Kidney capillary endothelial cell (primary cell): ENCODE measurements at regions not wholly inside any gene's neighbourhood (a gene's known extent, or its start where the extent isn't known, plus 50 kb on each side); places are given as distances from the start of the nearest gene placed in this dataset.
A peak's percentile ranks its signal among the peaks of the same experiment; 100 is the strongest.
"Not testable (repeated sequence)": the region's sequence is repeated elsewhere in the genome, so short reads cannot be mapped to it uniquely, and the experiment has no call there.

ENCODE experiments used
- DNase-seq: peaks from one replicate; pipeline ENCODE4 v3.0.0-alpha.2; 2018; ENCODE audit warnings: low spot score

DNA sequence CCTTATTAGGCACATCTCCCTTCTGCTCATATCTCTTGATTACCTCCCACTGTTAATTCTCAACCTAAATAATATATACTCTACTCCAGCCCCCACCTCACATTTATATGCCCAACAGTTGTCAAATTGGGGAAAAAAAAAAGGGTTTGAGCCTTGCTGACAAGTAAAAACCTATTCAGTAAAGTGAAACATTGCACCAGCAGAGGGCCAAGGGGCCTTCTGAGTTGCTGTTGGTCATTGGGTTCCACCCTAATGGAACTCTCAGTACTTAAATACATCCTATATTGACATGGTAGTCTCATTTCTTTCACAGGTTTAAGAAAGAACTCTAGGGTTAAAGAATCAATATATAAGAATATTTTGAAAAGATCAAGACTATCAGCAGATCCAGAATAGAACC, 362.2 kb downstream of the SMARCA1 start:
- DNase-seq, result no peak

GRCh38 chrX:129158505-129158904, 364.8 kb downstream of the SMARCA1 start:
- no peak for DNase-seq

- DNase-seq, result no peak
Measured at GRCh38 chrX:129145840-129146272, 377.4 kb downstream of the SMARCA1 start.

DNA sequence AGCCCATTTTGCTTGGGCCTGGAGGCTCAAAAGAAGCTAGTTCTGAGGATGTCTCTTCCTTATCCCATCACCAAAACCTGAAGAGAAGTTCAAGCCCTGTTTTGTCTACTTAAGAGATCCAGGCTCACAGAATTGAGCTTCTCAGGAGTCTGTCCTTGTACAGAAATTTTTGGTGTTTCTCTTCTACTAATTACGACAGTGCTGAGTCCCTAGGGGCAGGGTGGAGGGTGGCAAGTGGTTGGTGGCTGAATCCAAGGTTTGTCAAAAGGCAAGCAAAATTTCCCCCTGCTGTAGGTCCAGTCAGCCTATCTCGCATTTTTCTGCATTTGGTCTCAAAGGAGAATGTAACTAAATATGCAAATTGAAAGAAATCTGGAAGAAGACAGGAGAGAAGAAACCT, 377.9 kb downstream of the SMARCA1 start:
- no peak for DNase-seq

DNA sequence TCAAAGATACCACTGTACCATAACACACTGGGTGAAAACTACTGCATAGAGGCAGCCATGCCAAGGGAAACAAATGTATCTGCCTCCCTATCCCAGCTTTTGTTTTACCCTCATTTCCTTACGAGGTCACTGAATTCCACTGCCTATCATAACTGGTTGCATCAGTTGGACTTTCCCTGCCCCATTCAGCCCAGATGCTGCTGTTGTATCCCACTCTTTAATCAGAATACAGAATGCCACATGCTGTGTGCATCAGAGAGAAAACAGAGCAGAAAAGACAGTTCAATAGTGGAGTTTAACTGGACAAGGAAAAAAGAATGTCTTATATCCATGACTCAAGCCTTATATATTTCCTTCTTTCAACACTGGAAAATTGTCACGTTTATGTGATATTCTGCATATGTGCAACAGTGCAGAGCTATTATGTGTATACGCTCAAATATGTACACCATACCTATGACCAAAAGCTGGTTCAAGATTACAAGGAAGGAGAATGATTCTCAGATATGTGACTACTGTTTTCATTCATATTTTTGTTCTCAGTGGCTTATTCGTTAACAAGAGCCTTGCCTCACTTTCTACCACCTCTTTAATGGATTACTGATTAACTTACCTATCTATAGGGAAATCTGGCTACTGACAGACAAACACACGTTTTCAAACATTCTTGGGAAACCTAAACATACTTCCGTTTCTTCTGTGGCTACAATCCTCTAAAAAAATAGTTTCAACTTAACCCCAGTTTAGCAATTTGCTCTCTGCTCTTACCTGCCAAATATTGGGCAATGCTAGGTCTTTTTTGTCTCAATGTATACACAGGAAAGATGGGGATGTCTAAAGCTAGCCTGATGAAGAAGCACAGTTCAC, 378.9 kb downstream of the SMARCA1 start:
- no peak for DNase-seq

DNA sequence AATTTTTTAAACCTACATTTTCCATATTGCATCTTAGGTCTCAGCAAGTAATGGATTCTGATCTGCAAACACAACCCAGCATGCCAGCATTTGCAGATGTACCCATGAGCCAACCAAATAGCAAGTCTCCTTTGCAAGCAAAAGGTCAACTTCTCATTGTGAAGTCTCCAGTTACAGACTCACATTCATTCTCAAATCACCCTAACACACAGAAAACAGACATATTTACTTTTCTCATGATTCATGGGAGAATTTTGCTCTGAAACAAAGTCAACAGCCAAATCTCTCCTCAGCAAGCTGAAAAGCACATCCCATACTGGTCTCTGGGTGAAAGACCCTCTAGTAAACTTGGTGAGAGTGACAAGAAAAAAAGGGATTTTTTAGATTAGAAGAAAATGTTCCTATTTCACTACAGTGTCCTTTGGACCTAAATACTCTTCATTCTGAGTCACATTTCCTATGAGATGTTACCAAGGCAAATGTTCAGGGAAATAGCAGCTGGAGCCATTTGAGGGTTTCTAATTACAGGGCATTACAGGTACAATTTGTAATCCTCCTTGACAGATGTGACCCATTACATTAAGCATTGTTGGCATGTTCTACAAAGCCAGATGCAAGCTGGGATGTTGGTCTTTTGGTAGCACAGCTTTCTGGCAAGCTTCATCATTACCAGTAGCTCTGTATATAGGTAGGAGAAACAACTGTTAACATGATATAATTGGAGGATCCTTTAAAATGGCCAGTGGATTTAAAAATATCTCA, 383.3 kb downstream of the SMARCA1 start:
- peak; percentile 1 for DNase-seq

- no peak for DNase-seq
Measured at GRCh38 chrX:129125122-129125914, 398.0 kb downstream of the SMARCA1 start.

DNA sequence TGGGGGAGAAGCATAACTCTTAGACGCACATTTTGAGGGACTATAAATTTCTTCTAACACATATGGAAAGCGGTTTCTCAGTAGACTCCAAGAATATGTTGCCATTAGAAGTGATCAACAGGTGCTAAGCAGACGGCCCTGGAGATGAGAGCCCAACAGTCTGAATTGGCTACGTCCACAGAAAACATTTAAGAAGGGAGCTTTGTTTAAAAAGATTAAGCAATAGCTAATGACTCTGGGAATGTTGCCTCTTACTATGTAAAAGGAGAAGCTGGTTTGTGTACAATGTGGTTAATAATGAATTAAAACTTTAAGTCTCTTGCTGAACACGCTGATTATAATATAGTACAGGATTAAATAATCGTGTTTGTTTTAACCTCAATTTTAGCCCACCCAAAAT, 399.5 kb downstream of the SMARCA1 start:
- DNase-seq, result no peak

- no peak for DNase-seq
Measured at GRCh38 chrX:129116676-129117470, 406.4 kb downstream of the SMARCA1 start.

DNA sequence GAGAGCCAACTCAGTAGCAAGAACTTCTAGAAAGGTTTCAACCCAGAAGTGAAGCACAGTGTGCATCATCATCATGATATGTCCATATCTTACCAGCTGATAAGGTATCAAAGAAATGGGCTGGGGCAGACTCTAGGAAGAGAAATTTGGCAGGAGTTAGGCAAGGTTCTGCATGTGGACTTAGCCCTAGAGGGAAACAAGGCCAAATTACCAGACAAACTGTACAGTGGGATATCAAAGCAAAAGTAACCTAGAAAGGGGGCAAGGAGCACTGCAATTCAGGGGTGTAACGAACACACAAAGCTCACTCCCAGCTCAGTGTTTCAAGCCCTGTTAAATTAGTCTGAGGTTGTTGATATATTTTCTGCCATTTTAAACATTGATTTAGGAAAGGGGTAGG, 407.4 kb downstream of the SMARCA1 start:
- no peak for DNase-seq

GRCh38 chrX:129115104-129115503, 408.2 kb downstream of the SMARCA1 start:
- peak; percentile 42 for DNase-seq

DNA sequence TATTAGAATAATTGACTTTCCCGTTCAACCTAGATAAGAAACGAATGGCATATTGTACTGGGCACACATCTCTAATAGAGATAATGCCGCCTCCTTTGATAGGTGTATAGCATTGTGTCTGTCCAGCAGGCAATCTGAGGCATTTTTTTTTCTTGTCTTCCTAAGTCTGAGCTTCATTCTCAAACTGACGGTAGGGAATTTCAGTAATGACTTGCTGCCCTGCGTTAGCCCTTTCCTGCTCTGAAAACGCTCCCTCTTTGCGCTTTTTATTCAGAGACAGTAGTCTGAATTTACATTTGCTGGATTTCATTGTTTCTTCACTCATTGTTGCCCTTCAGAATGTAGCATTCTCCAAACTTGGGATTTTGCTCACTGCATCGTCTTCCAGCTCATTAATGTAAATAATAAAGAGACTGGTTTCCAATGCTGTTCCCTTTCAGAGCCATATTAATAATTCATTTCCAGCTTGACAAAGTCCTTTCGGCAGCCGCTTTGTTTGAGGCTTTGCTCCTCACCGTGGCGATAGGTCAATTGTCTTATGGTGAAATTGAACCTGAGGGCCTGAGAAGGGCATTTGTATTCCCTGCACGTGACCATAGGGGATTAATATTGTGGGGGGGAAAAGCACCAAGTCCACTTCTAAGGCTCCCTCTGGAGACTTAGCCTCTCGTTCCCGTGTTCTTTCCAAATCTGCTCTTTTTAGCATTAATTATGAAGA, 412.1 kb downstream of the SMARCA1 start:
- DNase-seq, result no peak

- DNase-seq, result no peak
Measured at GRCh38 chrX:129108936-129109335, 414.4 kb downstream of the SMARCA1 start.

GRCh38 chrX:129099207-129099606, 424.1 kb downstream of the SMARCA1 start:
- DNase-seq, result no peak

DNA sequence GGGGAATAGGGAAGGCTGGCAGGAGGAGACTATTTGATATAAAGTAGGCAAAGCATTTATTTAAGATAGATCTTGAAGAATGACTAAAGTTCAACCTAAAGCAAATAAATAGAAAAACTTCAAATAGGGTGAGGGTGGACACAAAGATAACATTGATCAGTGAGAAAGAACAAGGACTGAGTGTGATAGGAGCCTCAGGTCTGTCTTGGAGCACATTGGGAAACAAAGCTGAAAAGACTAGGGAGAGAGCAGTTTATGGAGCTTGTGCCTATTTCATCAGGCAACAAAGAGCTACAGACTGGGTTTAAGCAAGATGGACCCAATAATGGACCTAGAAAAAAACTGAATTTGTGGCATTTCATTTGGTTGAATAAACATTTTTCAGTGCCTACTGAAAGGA, 425.6 kb downstream of the SMARCA1 start:
- DNase-seq, result no peak

GRCh38 chrX:129093706-129094105, 429.6 kb downstream of the SMARCA1 start:
- no peak for DNase-seq

DNA sequence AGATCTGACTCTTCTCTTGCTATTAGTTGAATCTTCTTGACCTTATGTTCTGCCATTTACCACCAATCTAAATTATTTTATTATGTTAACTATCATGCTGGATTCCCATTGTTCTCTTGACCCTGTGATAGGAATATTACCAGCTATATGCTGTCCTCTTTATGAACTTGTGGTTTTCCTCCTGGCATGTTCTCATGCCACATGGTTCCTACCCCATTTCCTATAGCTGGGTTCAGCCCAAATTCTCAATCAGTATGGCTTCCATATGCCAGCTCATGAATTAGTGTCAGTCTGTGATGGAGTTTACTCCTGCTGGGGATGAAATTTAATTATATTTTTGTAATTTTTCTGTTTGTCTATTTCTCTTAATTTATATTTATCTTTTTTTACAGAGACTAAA, 430.5 kb downstream of the SMARCA1 start:
- DNase-seq, result no peak

DNA sequence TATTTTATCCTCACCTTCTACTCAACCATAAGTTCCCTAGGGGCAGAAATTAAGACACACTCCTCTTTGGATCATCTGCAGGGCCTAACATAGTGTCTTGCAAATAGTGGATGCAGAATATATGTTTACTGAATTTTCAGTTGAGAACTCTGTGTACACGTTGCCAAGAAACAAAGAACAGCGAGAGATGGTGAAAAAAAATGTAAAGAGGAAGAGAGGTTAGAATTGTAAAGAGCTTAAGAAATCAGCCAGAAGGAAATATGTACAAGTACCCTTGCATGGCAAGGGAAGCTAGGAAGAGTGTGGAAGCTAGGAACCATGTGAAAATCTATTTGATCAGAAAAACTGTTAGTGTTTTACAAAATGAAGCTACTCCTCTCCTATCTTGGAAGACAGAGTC, 431.0 kb downstream of the SMARCA1 start:
- DNase-seq, result no peak

DNA sequence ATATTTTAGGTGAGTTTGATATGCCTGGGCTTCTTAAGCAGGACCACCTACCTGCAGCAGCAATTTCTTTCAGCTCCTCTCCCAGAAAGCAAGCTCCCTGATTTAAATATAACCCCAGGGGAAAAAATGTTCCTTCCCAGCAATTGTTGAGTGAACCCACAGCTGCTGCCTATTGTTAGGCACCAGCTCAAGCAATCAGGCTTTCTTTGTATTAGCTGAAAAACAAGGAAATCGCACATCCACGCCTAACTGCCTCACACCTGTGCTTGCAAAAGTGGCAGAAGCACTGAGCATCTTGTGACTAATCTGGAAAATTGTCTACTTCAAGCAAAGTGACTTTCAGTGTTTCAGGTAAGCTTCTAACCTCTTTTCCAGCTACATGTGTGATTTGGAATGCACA, 432.2 kb downstream of the SMARCA1 start:
- DNase-seq, result no peak

- DNase-seq, result no peak
Measured at GRCh38 chrX:129086802-129087201, 436.5 kb downstream of the SMARCA1 start.

- DNase-seq, result not testable (repeated sequence)
Measured at GRCh38 chrX:129084291-129084690, 439.0 kb downstream of the SMARCA1 start.
